HEK293 (cell line): ENCODE measurements at regions not wholly inside any gene's neighbourhood (a gene's known extent, or its start where the extent isn't known, plus 50 kb on each side); places are given as distances from the start of the nearest gene placed in this dataset.

Experiments
- CTCF ChIA-PET: fragments of 350-600 bp; formaldehyde crosslinking; extraction: SDS; loops from one replicate; lab custom pipeline; 2021; ENCODE audit warnings: antibody characterized with exemption; lab: Yijun Ruan, JAX
- POLR2A ChIA-PET: fragments of 300-600 bp; formaldehyde crosslinking; extraction: SDS; loops from one replicate; lab custom pipeline; 2020; ENCODE audit warnings: antibody characterized with exemption, inconsistent platforms; lab: Yijun Ruan, JAX
- H3K27ac ChIP-seq: fragments of 200-500 bp; sonication (Bioruptor generic); 2 replicates; pipeline ENCODE4 v1.5.1; 2014; ENCODE audit warnings: low read depth, low read length, control low read depth, inconsistent platforms; ENCODE audit errors: extremely low read depth
- H3K36me3 ChIP-seq, 2 experiments: fragments of 200-500 bp in 1 of 2; sonication (Bioruptor generic) in 1 of 2; 1 replicate in 1 of 2; 2 replicates in 1 of 2; pipeline ENCODE4 v1.5.1; 2014 to 2017; ENCODE audit warnings: inconsistent platforms in 2 of 2, low read length in 2 of 2; ENCODE audit not compliant: control insufficient read depth in 2 of 2, insufficient read depth in 1 of 2
- H3K4me1 ChIP-seq: fragments of 200-500 bp; sonication (Bioruptor generic); 2 replicates; pipeline ENCODE4 v1.5.1; 2014; ENCODE audit warnings: mild to moderate bottlenecking, low read length, inconsistent platforms; ENCODE audit not compliant: control insufficient read depth, insufficient read depth
- H3K4me3 ChIP-seq: 2 replicates; pipeline ENCODE4 v1.5.1; 2011; ENCODE audit warnings: low read depth, mild to moderate bottlenecking, control low read depth, low read length, moderate library complexity
- H3K9me3 ChIP-seq: fragments of 200-500 bp; sonication (Bioruptor generic); 2 replicates; pipeline ENCODE4 v1.5.1; 2014; ENCODE audit warnings: low read depth, low read length, inconsistent platforms; ENCODE audit not compliant: control insufficient read depth, insufficient read depth
- MZF1 ChIP-seq: fragments of 450-650 bp; formaldehyde crosslinking; IDR thresholded peaks from 2 replicates; pipeline ENCODE4 v1.5.1; 2017; ENCODE audit warnings: missing biosample characterization, missing genetic modification characterization, borderline replicate concordance
- PRDM6 ChIP-seq: fragments of 450-650 bp; formaldehyde crosslinking; IDR thresholded peaks from 2 replicates; pipeline ENCODE4 v1.5.1; 2017; ENCODE audit warnings: missing biosample characterization, missing genetic modification characterization
- SCRT2 ChIP-seq: fragments of 450-650 bp; formaldehyde crosslinking; IDR thresholded peaks from 2 replicates; pipeline ENCODE4 v1.5.1; 2016; ENCODE audit warnings: missing biosample characterization, missing genetic modification characterization
- TRIM28 ChIP-seq: IDR thresholded peaks from 2 replicates; pipeline ENCODE4 v1.6.1; 2011; ENCODE audit warnings: low read length, control low read depth, borderline replicate concordance
- ZBTB48 ChIP-seq: fragments of 450-650 bp; formaldehyde crosslinking; IDR thresholded peaks from 2 replicates; pipeline ENCODE4 v1.5.1; 2016; ENCODE audit warnings: missing biosample characterization, missing genetic modification characterization
- ZNF10 ChIP-seq: fragments of 450-650 bp; formaldehyde crosslinking; IDR thresholded peaks from 2 replicates; pipeline ENCODE4 v1.5.1; 2017; ENCODE audit warnings: missing biosample characterization, missing genetic modification characterization
- ZNF114 ChIP-seq: fragments of 450-650 bp; formaldehyde crosslinking; IDR thresholded peaks from 2 replicates; pipeline ENCODE4 v1.5.0; 2017; ENCODE audit warnings: missing biosample characterization, missing genetic modification characterization
- ZNF132 ChIP-seq: fragments of 450-650 bp; formaldehyde crosslinking; IDR thresholded peaks from 2 replicates; pipeline ENCODE4 v1.5.1; 2017; ENCODE audit warnings: missing biosample characterization, missing genetic modification characterization, borderline replicate concordance
- ZNF140 ChIP-seq: fragments of 450-650 bp; formaldehyde crosslinking; IDR thresholded peaks from 2 replicates; pipeline ENCODE4 v1.5.1; 2016; ENCODE audit warnings: missing biosample characterization, missing genetic modification characterization
- ZNF169 ChIP-seq: fragments of 450-650 bp; formaldehyde crosslinking; IDR thresholded peaks from 2 replicates; pipeline ENCODE4 v1.5.1; 2016; ENCODE audit warnings: missing biosample characterization, missing genetic modification characterization
- ZNF266 ChIP-seq: fragments of 450-650 bp; formaldehyde crosslinking; IDR thresholded peaks from 2 replicates; pipeline ENCODE4 v1.5.1; 2016; ENCODE audit warnings: missing biosample characterization, missing genetic modification characterization, low read depth
- ZNF292 ChIP-seq: fragments of 450-650 bp; formaldehyde crosslinking; IDR thresholded peaks from 2 replicates; pipeline ENCODE4 v1.5.1; 2016; ENCODE audit warnings: low read depth, missing biosample characterization, missing genetic modification characterization, borderline replicate concordance
- ZNF341 ChIP-seq: fragments of 450-650 bp; formaldehyde crosslinking; IDR thresholded peaks from 2 replicates; pipeline ENCODE4; 2016; ENCODE audit warnings: low read depth, missing biosample characterization, missing genetic modification characterization
- ZNF366 ChIP-seq: fragments of 450-650 bp; formaldehyde crosslinking; conservative IDR thresholded peaks from 2 replicates; pipeline ENCODE4 v1.5.1; 2016; ENCODE audit warnings: missing biosample characterization, missing genetic modification characterization
- ZNF37A ChIP-seq: fragments of 450-650 bp; IDR thresholded peaks from 2 replicates; pipeline ENCODE4 v1.5.1; 2018; ENCODE audit warnings: missing biosample characterization, missing genetic modification characterization
- ZNF423 ChIP-seq: fragments of 450-650 bp; formaldehyde crosslinking; IDR thresholded peaks from 2 replicates; pipeline ENCODE4 v1.5.1; 2016; ENCODE audit warnings: missing biosample characterization, missing genetic modification characterization
- ZNF426 ChIP-seq: fragments of 450-650 bp; formaldehyde crosslinking; IDR thresholded peaks from 2 replicates; pipeline ENCODE4 v1.5.1; 2017; ENCODE audit warnings: missing biosample characterization, missing genetic modification characterization, mild to moderate bottlenecking, inconsistent platforms, moderate library complexity
- ZNF488 ChIP-seq: fragments of 450-650 bp; formaldehyde crosslinking; IDR thresholded peaks from 2 replicates; pipeline ENCODE4 v1.5.1; 2016; ENCODE audit warnings: missing biosample characterization, missing genetic modification characterization
- ZNF514 ChIP-seq: fragments of 450-650 bp; formaldehyde crosslinking; IDR thresholded peaks from 2 replicates; pipeline ENCODE4 v1.5.1; 2016; ENCODE audit warnings: missing biosample characterization, missing genetic modification characterization
- ZNF549 ChIP-seq: fragments of 450-650 bp; IDR thresholded peaks from 2 replicates; pipeline ENCODE4 v1.5.1; 2018; ENCODE audit warnings: missing biosample characterization, missing genetic modification characterization, mild to moderate bottlenecking, inconsistent platforms, moderate library complexity
- ZNF677 ChIP-seq: fragments of 450-650 bp; IDR thresholded peaks from 2 replicates; pipeline ENCODE4 v1.5.0; 2018; ENCODE audit warnings: missing biosample characterization, mild to moderate bottlenecking, missing genetic modification characterization, moderate library complexity
- ZNF701 ChIP-seq: fragments of 450-650 bp; formaldehyde crosslinking; IDR thresholded peaks from 2 replicates; pipeline ENCODE4 v1.5.1; 2016; ENCODE audit warnings: missing biosample characterization, missing genetic modification characterization
- ZNF777 ChIP-seq: fragments of 450-650 bp; formaldehyde crosslinking; IDR thresholded peaks from 2 replicates; pipeline ENCODE4 v1.5.1; 2017; ENCODE audit warnings: missing biosample characterization, missing genetic modification characterization, borderline replicate concordance
- ZNF791 ChIP-seq: fragments of 450-650 bp; formaldehyde crosslinking; IDR thresholded peaks from 2 replicates; pipeline ENCODE4 v1.5.1; 2016; ENCODE audit warnings: missing biosample characterization, missing genetic modification characterization
- ZSCAN4 ChIP-seq: fragments of 450-650 bp; formaldehyde crosslinking; IDR thresholded peaks from 2 replicates; pipeline ENCODE4 v1.5.1; 2017; ENCODE audit warnings: missing biosample characterization, missing genetic modification characterization
- ZSCAN5A ChIP-seq: fragments of 450-650 bp; formaldehyde crosslinking; IDR thresholded peaks from 2 replicates; pipeline ENCODE4 v1.5.1; 2016; ENCODE audit warnings: missing biosample characterization, missing genetic modification characterization

DNA sequence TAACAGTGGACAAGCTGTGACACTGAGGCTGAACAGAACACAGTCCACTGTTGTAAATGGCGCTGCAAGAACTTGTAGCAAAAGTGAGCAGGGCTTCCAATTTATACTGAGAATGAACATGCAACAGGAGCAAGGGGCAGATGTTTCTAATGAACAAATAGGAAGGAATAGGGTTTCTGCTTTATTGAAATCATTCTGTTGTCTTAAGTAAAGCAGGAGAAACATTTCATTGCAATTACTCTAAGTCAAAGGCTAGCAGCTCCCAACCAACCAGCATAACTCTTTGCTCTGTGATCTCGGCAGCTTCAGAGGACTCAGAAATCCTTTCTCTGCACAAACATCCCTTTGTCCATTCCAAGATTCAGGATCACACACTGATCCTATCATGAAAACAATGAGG is 236.2 kb upstream of the PRSS58 start:
- ChIA-PET CTCF (interaction anchor here (1.1 to 5.3 kb wide), 5 partner anchors 10 to 55 kb away, joined by 3 to 99 read pairs (median 6); no protein-coding TSS in a partner anchor), POLR2A (no interaction called here)
- Histone ChIP-seq H3K4me3 (no peak overlapping the region), H3K9me3 (no peaks in the 10 kb centered on the region), H3K36me3 (no peaks in the 10 kb centered on the region), H3K27ac (no peak overlapping the region), H3K4me1 (peaks cover 4% of the 10 kb centered on the region)
- no peak for TF ChIP-seq ZNF132
- TF ChIP-seq ZNF701, result no peak
- TF ChIP-seq ZSCAN4, result no peak
- no peak for TF ChIP-seq ZNF677 (tag by site-specific recombination)
- TF ChIP-seq ZNF140 (tag by site-specific recombination), result no peak
- TF ChIP-seq ZNF791 (tag by site-specific recombination), result no peak
- TF ChIP-seq ZNF292 (tag by site-specific recombination), result no peak
- no peak for TF ChIP-seq ZNF10 (tag by site-specific recombination)
- no peak for TF ChIP-seq ZBTB48 (tag by site-specific recombination)
- TF ChIP-seq PRDM6 (tag by site-specific recombination), result no peak
- TF ChIP-seq ZNF423 (tag by site-specific recombination), result no peak
- TF ChIP-seq SCRT2, result no peak
- TF ChIP-seq ZNF549, result no peak
- TF ChIP-seq ZNF426 (tag by site-specific recombination), result no peak
- TF ChIP-seq ZNF488, result no peak
- no peak for TF ChIP-seq ZNF366 (tag by site-specific recombination)
- TF ChIP-seq TRIM28, result no peak
- no peak for TF ChIP-seq ZNF37A (tag by site-specific recombination)
- no peak for TF ChIP-seq MZF1 (tag by site-specific recombination)
- no peak for TF ChIP-seq ZNF169 (tag by site-specific recombination)

- ChIA-PET POLR2A (no interaction called here), CTCF (interaction anchor here (0.6 to 12.2 kb wide), 6 partner anchors 7 to 377 kb away, joined by 3 to 276 read pairs (median 14); no protein-coding TSS in a partner anchor)
- Histone ChIP-seq H3K4me1 (no peaks in the 10 kb centered on the region), H3K36me3 (no peaks in the 10 kb centered on the region), H3K4me3 (no peak overlapping the region), H3K27ac (no peak overlapping the region), H3K9me3 (no peaks in the 10 kb centered on the region)
- no peak for TF ChIP-seq ZNF777
- TF ChIP-seq ZNF514 (tag by site-specific recombination), result no peak
- TF ChIP-seq ZNF114 (tag by site-specific recombination), result no peak
- no peak for TF ChIP-seq ZSCAN5A (tag by site-specific recombination)
- no peak for TF ChIP-seq ZNF341 (tag by site-specific recombination)
- TF ChIP-seq ZNF266, result no peak
- TF ChIP-seq ZSCAN4, result no peak
Observed at GRCh38 chr7:142488842-142489241, 231.0 kb upstream of the PRSS58 start.
